Mesenchymal stem cell (in vitro differentiated cells and primary cell): ENCODE measurements at regions not wholly inside any gene's neighbourhood (a gene's known extent, or its start where the extent isn't known, plus 50 kb on each side); places are given as distances from the start of the nearest gene placed in this dataset.

Experiments
- DNase-seq: peaks from one replicate; pipeline ENCODE4 v3.0.0-alpha.2; 2013
- H2AFZ ChIP-seq: one replicate; pipeline ENCODE4 v1.6.1; 2013; ENCODE audit warnings: low read depth, mild to moderate bottlenecking, control low read depth, inconsistent platforms, low read length, moderate library complexity
- H2AK5ac ChIP-seq: 2 replicates; pipeline ENCODE4 v1.6.1; 2013; ENCODE audit warnings: low read length, moderate library complexity, mild to moderate bottlenecking, inconsistent platforms; ENCODE audit not compliant: severe bottlenecking
- H2BK120ac ChIP-seq: one replicate; pipeline ENCODE4 v1.6.1; 2013; ENCODE audit warnings: low read depth, mild to moderate bottlenecking, inconsistent platforms, low read length, moderate library complexity
- H2BK12ac ChIP-seq, 2 experiments: one replicate each; pipeline ENCODE4 v1.6.1; 2013; ENCODE audit warnings: inconsistent platforms in 2 of 2, low read length in 2 of 2, mild to moderate bottlenecking in 2 of 2, moderate library complexity in 2 of 2, control low read depth in 1 of 2
- H2BK15ac ChIP-seq: one replicate; pipeline ENCODE4 v1.6.1; 2013; ENCODE audit warnings: mild to moderate bottlenecking, low read depth, inconsistent platforms; ENCODE audit not compliant: poor library complexity, severe bottlenecking
- H2BK5ac ChIP-seq: 2 replicates; pipeline ENCODE4 v1.6.1; 2013; ENCODE audit warnings: low read depth, mild to moderate bottlenecking, low read length, control low read depth, inconsistent platforms; ENCODE audit not compliant: poor library complexity, severe bottlenecking
- H3K14ac ChIP-seq, 2 experiments: one replicate each; pipeline ENCODE4 v1.6.1; 2013; ENCODE audit warnings: inconsistent platforms in 2 of 2, low read length in 2 of 2, control low read depth in 1 of 2, mild to moderate bottlenecking in 1 of 2, moderate library complexity in 1 of 2
- H3K18ac ChIP-seq, 2 experiments: one replicate each; pipeline ENCODE4 v1.6.1; 2013; ENCODE audit warnings: inconsistent platforms in 2 of 2, low read length in 2 of 2, control low read depth in 1 of 2, low read depth in 1 of 2, mild to moderate bottlenecking in 1 of 2
- H3K23ac ChIP-seq, 2 experiments: one replicate each; pipeline ENCODE4 v1.6.1; 2013; ENCODE audit warnings: inconsistent platforms in 2 of 2, low read length in 2 of 2, mild to moderate bottlenecking in 2 of 2, moderate library complexity in 2 of 2, control low read depth in 1 of 2
- H3K27ac ChIP-seq: 2 replicates; pipeline ENCODE4 v1.5.1; 2013; ENCODE audit warnings: mild to moderate bottlenecking, moderate library complexity, low read length, control low read depth, inconsistent platforms; ENCODE audit not compliant: poor library complexity, severe bottlenecking
- H3K27me3 ChIP-seq, 2 experiments: 2 replicates each; pipeline versions ENCODE4 v1.6.1 to v1.7.0; 2013; ENCODE audit warnings: low read length in 2 of 2, mild to moderate bottlenecking in 2 of 2, moderate library complexity in 2 of 2, control low read depth in 1 of 2, inconsistent platforms in 1 of 2; ENCODE audit not compliant: control insufficient read depth in 1 of 2, insufficient read depth in 1 of 2
- H3K36me3 ChIP-seq, 2 experiments: 2 replicates each; pipeline versions ENCODE4 v1.6.1 to v1.7.0; 2013; ENCODE audit warnings: low read length in 2 of 2, control low read depth in 1 of 2, inconsistent platforms in 1 of 2, low read depth in 1 of 2, mild to moderate bottlenecking in 1 of 2; ENCODE audit not compliant: insufficient read depth in 2 of 2, control insufficient read depth in 1 of 2
- H3K4ac ChIP-seq, 2 experiments: one replicate each; pipeline ENCODE4 v1.6.1; 2013; ENCODE audit warnings: inconsistent platforms in 2 of 2, low read length in 2 of 2, mild to moderate bottlenecking in 2 of 2, moderate library complexity in 2 of 2, control low read depth in 1 of 2, low read depth in 1 of 2
- H3K4me1 ChIP-seq: 2 replicates; pipeline ENCODE4 v1.6.1; 2013; ENCODE audit warnings: low read depth, low read length, control low read depth; ENCODE audit not compliant: control insufficient read depth, insufficient read depth
- H3K4me2 ChIP-seq: 2 replicates; pipeline ENCODE4 v1.6.1; 2013; ENCODE audit warnings: low read length, mild to moderate bottlenecking, inconsistent platforms; ENCODE audit not compliant: poor library complexity, severe bottlenecking
- H3K4me3 ChIP-seq, 2 experiments: 2 replicates each; pipeline versions ENCODE4 v1.5.1 to v1.7.0; 2013; ENCODE audit warnings: low read length in 2 of 2, mild to moderate bottlenecking in 2 of 2, control low read depth in 1 of 2, low read depth in 1 of 2; ENCODE audit not compliant: insufficient read depth in 1 of 2
- H3K79me1 ChIP-seq: replicated peaks from 2 replicates; pipeline ENCODE4 v1.6.1; 2013; ENCODE audit warnings: mild to moderate bottlenecking, control low read depth, low read length, inconsistent platforms; ENCODE audit not compliant: poor library complexity, severe bottlenecking
- H3K9ac ChIP-seq: 2 replicates; pipeline ENCODE4 v1.7.0; 2013; ENCODE audit warnings: mild to moderate bottlenecking, low read length, moderate library complexity
- H3K9me3 ChIP-seq: 2 replicates; pipeline ENCODE4 v1.7.0; 2013; ENCODE audit warnings: mild to moderate bottlenecking, low read length; ENCODE audit not compliant: control insufficient read depth
- H4K8ac ChIP-seq: one replicate; pipeline ENCODE4 v1.6.1; 2013; ENCODE audit warnings: inconsistent platforms, mild to moderate bottlenecking, low read length, moderate library complexity
- H4K91ac ChIP-seq: one replicate; pipeline ENCODE4 v1.6.1; 2013; ENCODE audit warnings: mild to moderate bottlenecking, low read length, inconsistent platforms
- WGBS: methylation state at CpG from one replicate; pipeline ENCODE4 v1.1.7; 2013; ENCODE audit warnings: mixed read lengths; 5-methylcytosine and 5-hydroxymethylcytosine counted together

GRCh38 chr2:214629875-214630274, 179.6 kb downstream of the BARD1 start:
- H3K9ac ChIP-seq, result no peak overlapping the region
- no peak overlapping the region for H3K18ac ChIP-seq
- H3K36me3 ChIP-seq, result no peaks in the 10 kb centered on the region
- H3K4me2 ChIP-seq, result no peak overlapping the region
- no peak overlapping the region for H2BK15ac ChIP-seq
- H3K4me3 ChIP-seq, result no peak overlapping the region
- no peak overlapping the region for H3K27ac ChIP-seq
- H3K23ac ChIP-seq, result no peak overlapping the region
- H3K14ac ChIP-seq, result no peak overlapping the region
- no peak overlapping the region for H2BK5ac ChIP-seq
- H2AK5ac ChIP-seq, result no peak overlapping the region
- H3K9me3 ChIP-seq, result no peaks in the 10 kb centered on the region
- WGBS, result 75% methylated on average over 1 of the region's 1 CpG
- H2BK120ac ChIP-seq, result no peak overlapping the region
- no peak overlapping the region for H3K4ac ChIP-seq
- H4K8ac ChIP-seq, result no peak overlapping the region
- H2AFZ ChIP-seq, result no peak overlapping the region
- H3K4me1 ChIP-seq, result no peaks in the 10 kb centered on the region
- no peak for DNase-seq
- no peak overlapping the region for H2BK12ac ChIP-seq
- no peaks in the 10 kb centered on the region for H3K79me1 ChIP-seq
- H3K27me3 ChIP-seq, result no peaks in the 10 kb centered on the region
- no peak overlapping the region for H4K91ac ChIP-seq
